22Rv1 (cell line): ENCODE measurements at regions not wholly inside any gene's neighbourhood (a gene's known extent, or its start where the extent isn't known, plus 50 kb on each side); places are given as distances from the start of the nearest gene placed in this dataset.

Source experiments
- H3K27ac ChIP-seq: fragments of 450-650 bp; 2 replicates; pipeline ENCODE4 v1.5.1; 2017
- CTCF ChIP-seq: fragments of 450-650 bp; IDR thresholded peaks from 2 replicates; pipeline ENCODE4 v1.5.1; 2017; ENCODE audit warnings: mild to moderate bottlenecking
- ZFX ChIP-seq: fragments of 450-650 bp; IDR thresholded peaks from 2 replicates; pipeline ENCODE4 v1.6.1; 2017; ENCODE audit warnings: antibody characterized with exemption, borderline replicate concordance

GRCh38 chr10:129101232-129101980 is 365.6 kb upstream of the MGMT start:
- no peak for TF ChIP-seq CTCF
- no peak for TF ChIP-seq ZFX
- no peak overlapping the region for H3K27ac ChIP-seq

GRCh38 chr10:129102906-129103693 is 363.9 kb upstream of the MGMT start:
- no peak overlapping the region for H3K27ac ChIP-seq
- TF ChIP-seq ZFX (no peak), CTCF (no peak)

- H3K27ac ChIP-seq: no peak overlapping the region
- TF ChIP-seq CTCF (no peak), ZFX (no peak)
Measured at GRCh38 chr10:129104266-129105045, 362.6 kb upstream of the MGMT start.

GRCh38 chr10:129105266-129105665 is 361.8 kb upstream of the MGMT start:
- H3K27ac ChIP-seq: no peak overlapping the region
- no peak for TF ChIP-seq ZFX

GRCh38 chr10:129106314-129106713 is 360.7 kb upstream of the MGMT start:
- H3K27ac ChIP-seq: no peak overlapping the region
- no peak for TF ChIP-seq ZFX
- TF ChIP-seq CTCF: no peak

- H3K27ac ChIP-seq: no peak overlapping the region
- TF ChIP-seq ZFX (no peak), CTCF (no peak)
Measured at GRCh38 chr10:129107525-129107924, 359.5 kb upstream of the MGMT start.

- no peak overlapping the region for H3K27ac ChIP-seq
- no peak for TF ChIP-seq ZFX
- no peak for TF ChIP-seq CTCF
Measured at GRCh38 chr10:129108378-129108777, 358.7 kb upstream of the MGMT start.
